NCI-H446 treated with DMSO at 0.1 percent for 48 hours (cell line): ENCODE measurements at regions not wholly inside any gene's neighbourhood (a gene's known extent, or its start where the extent isn't known, plus 50 kb on each side); places are given as distances from the start of the nearest gene placed in this dataset.

Experiments used
- DNase-seq: peaks from one replicate; lab custom pipeline; 2025; lab: John Stamatoyannopoulos, UW

- DNase-seq: peak; percentile 25
Measured at GRCh38 chr2:133768256-133768655, 200.0 kb upstream of the NCKAP5 start.

GRCh38 chr2:133768658-133769435 lies 200.6 kb upstream of the NCKAP5 start:
- DNase-seq: no peak

GRCh38 chr2:133773854-133774653 lies 205.8 kb upstream of the NCKAP5 start:
- DNase-seq: no peak

- DNase-seq: peak; percentile 46
Measured at GRCh38 chr2:133774654-133775015, 206.4 kb upstream of the NCKAP5 start.

GRCh38 chr2:133776936-133777573 lies 208.8 kb upstream of the NCKAP5 start:
- DNase-seq: no peak

DNA sequence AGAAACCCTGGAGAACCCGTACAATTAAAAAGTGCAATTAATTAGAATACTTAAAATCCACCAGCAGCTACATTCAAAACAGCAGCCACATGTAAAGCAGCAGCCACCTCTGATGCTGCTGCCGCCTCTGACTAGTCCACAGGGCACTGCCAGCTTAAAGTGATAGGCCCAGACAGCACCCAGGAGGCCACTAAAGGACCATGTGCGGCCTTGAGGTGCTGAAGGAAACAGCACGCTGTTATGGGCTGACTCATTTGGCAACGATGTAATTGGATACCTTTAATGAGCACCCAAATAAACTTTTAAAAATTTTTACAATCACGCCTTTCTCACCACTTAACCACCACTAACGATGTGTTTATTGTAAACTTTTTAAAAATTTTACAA lies 209.3 kb upstream of the NCKAP5 start:
- no peak for DNase-seq

DNA sequence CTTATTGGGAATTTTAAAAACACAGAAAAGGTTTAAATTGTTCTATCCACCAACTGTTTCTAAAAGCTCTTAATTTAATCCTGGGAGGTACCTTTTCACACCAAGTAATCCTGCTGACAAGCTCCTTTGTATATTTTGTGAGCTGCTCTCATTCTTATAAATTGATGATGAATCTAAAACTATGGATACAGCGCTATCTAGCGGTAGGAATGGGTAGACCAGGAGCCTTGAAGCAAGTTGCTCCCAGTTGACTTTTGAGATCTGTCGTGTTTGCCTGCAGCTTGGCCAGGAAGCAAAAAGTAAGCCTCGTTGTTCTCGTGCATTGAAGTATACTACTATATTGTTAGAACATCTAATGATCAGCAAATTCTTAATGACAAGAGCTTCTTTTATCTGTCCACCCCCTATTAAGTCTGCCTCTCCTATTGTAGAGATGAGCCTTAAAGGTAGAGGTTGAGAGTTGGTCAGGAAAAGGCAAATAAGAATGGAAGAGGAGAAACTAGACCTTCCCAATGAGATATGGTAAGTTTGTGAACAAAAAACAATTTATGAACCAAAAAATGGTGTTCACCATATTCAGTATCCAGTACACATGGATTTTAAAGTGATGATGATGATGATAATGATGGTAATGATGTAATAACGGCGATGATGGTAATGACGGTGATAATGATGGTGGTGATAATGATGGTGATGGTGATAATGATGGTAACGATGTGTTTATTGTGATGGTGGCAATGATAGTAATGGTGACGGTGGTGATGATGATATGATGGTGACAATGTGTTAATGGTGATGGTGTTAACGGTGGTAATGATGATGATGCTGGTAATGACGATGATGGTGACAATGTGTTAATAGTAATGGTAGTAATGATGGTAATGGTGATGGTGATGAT lies 212.1 kb upstream of the NCKAP5 start:
- DNase-seq: no peak

GRCh38 chr2:133780997-133781513 lies 212.8 kb upstream of the NCKAP5 start:
- no peak for DNase-seq

- DNase-seq: no peak
Measured at GRCh38 chr2:133787207-133787606, 218.9 kb upstream of the NCKAP5 start.

DNA sequence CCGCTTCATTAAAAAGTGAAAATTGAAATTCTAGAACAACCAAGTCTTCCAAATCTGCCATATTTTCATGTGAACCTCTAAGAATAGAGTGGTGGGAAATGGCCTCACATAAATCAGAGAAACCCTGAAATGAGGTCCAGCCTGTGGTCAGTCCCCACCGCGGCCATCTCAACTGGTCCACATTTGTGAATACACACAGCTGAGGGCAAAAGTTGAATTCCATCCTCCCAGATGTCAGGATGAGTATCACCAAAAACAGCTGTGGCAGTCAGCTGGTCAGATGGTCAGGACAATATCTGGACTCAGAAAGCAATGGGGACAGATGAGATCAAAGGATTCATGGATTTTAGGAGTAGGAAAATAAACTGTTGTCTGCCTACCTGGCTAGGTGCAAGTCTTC lies 219.4 kb upstream of the NCKAP5 start:
- no peak for DNase-seq

DNA sequence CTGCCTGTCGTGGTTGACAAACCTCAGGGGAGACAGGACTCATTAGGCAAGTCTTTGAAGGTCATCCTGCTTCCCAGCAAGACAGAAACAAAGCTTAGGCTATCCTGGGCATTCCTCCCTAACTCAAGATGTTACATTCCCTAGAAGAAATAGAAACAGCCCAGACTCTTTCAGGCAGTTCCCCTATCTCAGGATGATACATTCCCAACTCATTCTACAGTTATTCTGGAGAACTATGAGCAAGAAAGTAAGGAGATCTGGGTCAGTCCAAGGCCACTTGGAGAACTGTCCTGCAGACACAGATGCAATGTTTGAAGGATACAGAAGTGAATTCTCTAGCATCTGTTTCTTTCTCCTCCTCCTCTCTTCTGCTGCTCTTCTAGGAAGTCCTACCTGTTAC lies 220.1 kb upstream of the NCKAP5 start:
- DNase-seq: no peak

DNA sequence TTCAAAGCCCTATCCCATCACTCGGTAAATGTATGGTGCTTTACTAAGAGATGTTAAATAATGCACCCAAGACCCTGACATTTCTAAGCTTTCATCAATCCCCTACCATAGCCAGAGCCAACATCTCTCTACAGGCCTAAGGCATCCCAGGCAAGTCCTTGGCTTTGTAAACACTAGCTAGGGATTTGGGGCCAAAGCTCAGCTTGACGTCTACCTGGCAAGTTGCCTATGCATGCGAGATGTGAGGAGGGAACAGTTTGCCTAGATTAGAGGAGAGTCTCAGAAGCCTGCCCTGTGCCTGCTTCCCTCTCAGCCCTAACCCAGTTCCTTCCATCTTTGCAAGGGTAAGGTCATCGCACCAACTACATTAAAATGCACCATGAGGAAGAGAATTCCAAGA lies 221.5 kb upstream of the NCKAP5 start:
- no peak for DNase-seq

DNA sequence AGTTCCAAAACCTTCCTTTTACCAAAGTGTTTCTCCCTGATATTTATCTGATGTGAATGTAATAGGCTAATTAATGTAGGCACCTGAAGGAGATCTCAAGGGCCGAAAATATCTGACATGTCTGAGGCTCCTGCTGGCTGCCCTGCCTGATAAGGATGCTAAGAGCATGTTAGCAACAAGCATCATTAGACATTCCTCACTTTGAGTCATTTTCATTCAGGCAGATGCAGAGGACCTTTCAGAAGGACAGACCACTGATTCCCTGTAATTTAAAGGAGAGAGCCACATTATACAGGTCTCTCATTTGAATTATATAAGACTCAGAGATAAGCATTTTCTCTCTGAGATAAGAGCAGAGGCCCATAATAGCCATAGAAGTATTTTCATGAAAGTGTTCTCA lies 222.4 kb upstream of the NCKAP5 start:
- no peak for DNase-seq

DNA sequence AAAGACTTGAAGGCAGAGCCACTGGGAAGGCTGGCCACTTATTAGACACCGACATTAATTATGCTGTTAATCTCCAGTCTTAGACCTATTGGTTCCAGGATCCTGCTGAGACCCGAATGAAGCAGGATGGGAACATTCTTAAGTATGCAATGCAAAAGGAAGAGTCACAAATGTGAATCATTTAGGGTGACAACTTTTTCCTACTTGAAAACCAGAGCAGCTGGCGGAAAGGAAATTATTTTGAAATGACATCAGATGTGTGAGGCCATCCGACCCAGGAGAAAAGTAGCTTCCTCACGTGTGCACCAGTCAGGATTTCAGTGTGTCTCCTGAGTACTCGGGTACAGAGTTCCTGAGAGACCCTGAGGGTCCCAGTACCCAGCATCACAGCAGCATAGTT lies 222.9 kb upstream of the NCKAP5 start:
- DNase-seq: no peak

- no peak for DNase-seq
Measured at GRCh38 chr2:133792223-133792622, 224.0 kb upstream of the NCKAP5 start.

DNA sequence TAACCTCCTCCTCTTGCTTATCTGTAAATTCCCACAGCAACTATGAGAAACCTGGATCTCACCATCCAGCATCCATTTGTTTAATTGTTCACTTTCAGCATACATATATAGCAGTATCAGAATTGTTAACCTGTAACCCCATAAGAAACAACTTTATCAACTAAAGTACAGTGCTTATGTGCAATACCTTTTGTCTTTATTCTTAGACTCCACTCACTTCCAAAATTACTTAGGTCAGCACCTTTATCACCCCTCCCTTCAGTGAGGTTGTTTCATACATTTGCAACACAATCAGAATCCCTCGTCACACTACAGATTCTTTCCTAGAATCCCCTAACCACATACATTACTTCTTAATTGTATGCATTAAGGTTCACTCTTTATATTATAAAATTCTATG lies 225.9 kb upstream of the NCKAP5 start:
- no peak for DNase-seq

- no peak for DNase-seq
Measured at GRCh38 chr2:133801946-133802345, 233.7 kb upstream of the NCKAP5 start.

DNA sequence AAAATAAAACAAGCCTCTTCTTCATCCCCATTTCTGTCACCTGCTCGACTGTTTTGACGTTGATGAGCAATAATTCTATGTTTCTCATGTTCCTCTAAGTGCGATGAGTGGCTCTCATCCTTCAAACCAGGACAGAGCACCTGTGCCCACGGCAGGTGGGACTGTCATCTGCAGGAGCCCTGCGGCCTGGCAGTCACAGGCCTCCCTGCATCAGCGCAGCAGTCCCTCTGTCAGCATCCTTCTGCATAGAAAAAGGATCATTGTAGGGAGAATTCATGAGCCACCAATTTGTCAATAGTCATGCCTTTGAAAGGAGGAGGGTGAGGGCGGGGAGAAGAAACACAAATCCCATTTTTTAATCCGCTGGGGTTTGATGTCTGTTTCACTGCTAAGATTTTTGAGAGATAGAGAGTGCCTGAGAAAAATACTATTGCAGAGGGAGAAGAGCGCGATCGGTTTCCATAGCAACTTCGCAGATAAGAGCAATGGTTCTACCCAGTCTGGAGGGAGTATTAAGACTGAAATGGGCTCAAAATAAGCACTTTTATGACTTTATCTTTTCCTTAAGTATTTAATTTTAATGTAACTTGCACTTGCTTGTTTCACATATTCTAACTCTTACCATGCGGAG lies 234.3 kb upstream of the NCKAP5 start:
- DNase-seq: no peak

- DNase-seq: no peak
Measured at GRCh38 chr2:133806564-133806963, 238.3 kb upstream of the NCKAP5 start.

DNA sequence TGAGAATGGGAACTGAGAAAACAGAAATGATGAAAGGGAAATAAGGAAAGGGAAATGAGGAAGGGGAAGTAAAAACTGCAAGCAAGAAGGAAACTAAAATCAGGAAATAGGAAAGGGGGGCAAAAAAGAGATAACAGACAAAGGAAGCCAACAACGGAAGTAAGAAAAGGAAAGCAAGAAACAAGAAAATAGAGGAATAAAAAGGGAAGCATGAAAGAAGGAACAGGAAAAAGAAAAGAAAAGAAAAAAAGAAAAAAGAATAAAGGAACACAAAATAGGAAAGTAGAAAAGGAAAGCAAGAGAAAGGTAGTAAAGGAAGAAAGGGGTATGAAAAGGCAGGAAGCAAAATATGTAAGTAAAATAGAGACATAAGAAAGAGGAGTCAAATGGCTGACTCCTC lies 241.2 kb upstream of the NCKAP5 start:
- DNase-seq: no peak

DNA sequence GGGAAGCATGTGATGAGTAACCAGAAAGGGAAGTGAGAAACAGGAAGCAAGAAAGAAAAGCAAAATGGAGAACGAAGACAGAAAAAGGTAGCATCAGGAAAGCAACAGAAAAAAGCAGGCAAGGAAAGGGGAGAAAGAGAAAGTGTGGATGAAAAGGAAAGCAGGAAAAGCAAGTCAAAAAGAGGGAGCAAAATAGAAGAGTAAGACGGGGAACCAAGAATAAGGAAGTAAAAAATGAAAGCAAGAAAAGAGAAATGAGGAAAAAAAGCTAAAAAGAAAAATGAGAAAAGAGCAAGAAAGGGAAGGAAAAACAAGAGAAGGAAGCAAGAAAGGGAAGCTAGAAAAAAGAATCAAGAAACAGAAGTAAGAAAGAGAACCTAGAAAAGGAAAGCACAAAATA lies 242.3 kb upstream of the NCKAP5 start:
- DNase-seq: no peak
